Muscle layer of duodenum (tissue), 2 donors: ENCODE measurements at regions not wholly inside any gene's neighbourhood (a gene's known extent, or its start where the extent isn't known, plus 50 kb on each side); places are given as distances from the start of the nearest gene placed in this dataset.

Source experiments
- H3K27ac ChIP-seq: one replicate; pipeline ENCODE4 v1.7.0; 2013; ENCODE audit warnings: mild to moderate bottlenecking, low read length
- H3K27me3 ChIP-seq: one replicate; pipeline ENCODE4 v1.7.0; 2013; ENCODE audit warnings: low read depth, mild to moderate bottlenecking, control low read depth, low read length
- H3K36me3 ChIP-seq, 2 donors: one replicate each; pipeline ENCODE4 v1.7.0; 2013; ENCODE audit warnings: low read length in 2 of 2, control low read depth in 1 of 2, mild to moderate bottlenecking in 1 of 2; ENCODE audit not compliant: insufficient read depth in 2 of 2, control insufficient read depth in 1 of 2
- H3K4me1 ChIP-seq, 2 donors: one replicate each; pipeline ENCODE4 v1.7.0; 2013; ENCODE audit warnings: low read length in 2 of 2, mild to moderate bottlenecking in 2 of 2, control low read depth in 1 of 2, moderate library complexity in 1 of 2; ENCODE audit not compliant: insufficient read depth in 2 of 2, control insufficient read depth in 1 of 2
- H3K4me3 ChIP-seq, 2 donors: one replicate each; pipeline ENCODE4 v1.7.0; 2013; ENCODE audit warnings: low read length in 2 of 2, low read depth in 1 of 2, mild to moderate bottlenecking in 1 of 2
- H3K9me3 ChIP-seq, 2 donors: one replicate each; pipeline ENCODE4 v1.7.0; 2013; ENCODE audit warnings: low read length in 2 of 2, control low read depth in 1 of 2, mild to moderate bottlenecking in 1 of 2; ENCODE audit not compliant: control insufficient read depth in 1 of 2
- donor health status: healthy.

DNA sequence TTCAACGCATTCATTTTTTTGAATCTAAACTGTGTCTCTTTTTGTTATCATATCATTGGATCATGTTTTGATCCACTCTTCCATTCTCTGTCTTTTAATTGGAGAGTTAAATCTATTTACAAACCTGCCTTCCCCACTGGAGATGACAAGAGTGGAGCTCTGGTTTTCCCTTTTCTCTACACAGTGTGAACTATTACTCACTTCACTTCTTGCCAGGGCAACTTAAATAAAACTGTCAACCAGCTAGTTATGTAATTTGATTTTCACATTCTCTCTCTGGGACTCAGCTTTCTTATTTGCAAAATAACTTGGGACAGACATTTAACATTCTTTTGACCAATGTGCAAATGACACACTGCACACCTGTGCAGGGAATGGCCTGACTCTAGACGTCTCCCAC lies 230.8 kb upstream of the CST7 start:
- no peak overlapping the region for H3K27ac ChIP-seq
- no peaks in the 10 kb centered on the region for H3K4me1 ChIP-seq
- H3K4me3 ChIP-seq, result no peak overlapping the region
- no peaks in the 10 kb centered on the region for H3K27me3 ChIP-seq
- no peaks in the 10 kb centered on the region for H3K36me3 ChIP-seq
- peaks cover 0 to 3% of the 10 kb centered on the region in 2 donors for H3K9me3 ChIP-seq

DNA sequence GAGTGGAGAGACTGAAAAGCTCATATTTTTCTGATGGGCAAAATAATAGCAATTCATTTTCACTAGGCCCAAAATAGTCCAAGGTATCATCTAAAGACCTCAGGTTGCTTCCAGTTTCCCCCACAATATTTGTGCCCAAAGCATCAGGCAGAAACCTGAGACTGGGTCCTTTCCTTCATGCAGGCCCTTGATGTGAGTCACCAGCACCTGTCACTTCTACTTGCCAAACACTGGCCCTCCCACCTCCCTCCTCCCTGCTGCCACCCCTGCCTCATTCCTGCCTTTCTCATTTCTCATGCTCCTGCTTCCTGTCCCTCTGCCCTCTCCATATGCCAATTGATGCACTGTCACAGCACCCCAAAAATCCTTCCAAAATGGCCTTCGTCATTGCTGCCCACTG lies 230.4 kb upstream of the CST7 start:
- Histone ChIP-seq H3K27ac (no peak overlapping the region), H3K36me3 (no peaks in the 10 kb centered on the region), H3K27me3 (no peaks in the 10 kb centered on the region), H3K4me3 (no peak overlapping the region), H3K9me3 (peaks cover 0 to 3% of the 10 kb centered on the region in 2 donors), H3K4me1 (no peaks in the 10 kb centered on the region)

DNA sequence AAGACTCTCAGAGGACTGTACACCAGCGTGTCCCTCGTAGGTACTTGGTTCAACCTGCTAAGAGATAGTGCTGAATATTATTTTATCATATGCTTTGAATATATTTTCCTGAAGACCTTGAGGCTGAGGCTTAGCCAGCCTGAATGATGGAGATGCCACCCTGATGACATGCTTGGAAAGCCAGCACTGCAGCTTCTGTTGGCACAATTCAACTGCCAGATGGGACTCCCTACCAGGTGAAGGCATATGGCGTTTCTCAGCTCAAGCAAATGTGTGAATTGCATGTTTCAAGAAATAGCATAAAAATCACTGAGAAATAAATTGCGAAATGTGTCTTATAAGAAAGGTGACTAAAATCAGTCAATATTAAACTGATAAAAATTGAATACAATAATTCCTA lies 228.1 kb upstream of the CST7 start:
- no peak overlapping the region for H3K4me3 ChIP-seq
- H3K27ac ChIP-seq, result no peak overlapping the region
- H3K36me3 ChIP-seq, result no peaks in the 10 kb centered on the region
- H3K4me1 ChIP-seq, result no peaks in the 10 kb centered on the region
- no peaks in the 10 kb centered on the region for H3K9me3 ChIP-seq
- no peaks in the 10 kb centered on the region for H3K27me3 ChIP-seq

- H3K9me3 ChIP-seq, result no peaks in the 10 kb centered on the region
- H3K27me3 ChIP-seq, result no peaks in the 10 kb centered on the region
- no peak overlapping the region for H3K4me3 ChIP-seq
- H3K27ac ChIP-seq, result no peak overlapping the region
- no peaks in the 10 kb centered on the region for H3K36me3 ChIP-seq
- H3K4me1 ChIP-seq, result no peaks in the 10 kb centered on the region
Measured at GRCh38 chr20:24721891-24722568, 227.0 kb upstream of the CST7 start.

DNA sequence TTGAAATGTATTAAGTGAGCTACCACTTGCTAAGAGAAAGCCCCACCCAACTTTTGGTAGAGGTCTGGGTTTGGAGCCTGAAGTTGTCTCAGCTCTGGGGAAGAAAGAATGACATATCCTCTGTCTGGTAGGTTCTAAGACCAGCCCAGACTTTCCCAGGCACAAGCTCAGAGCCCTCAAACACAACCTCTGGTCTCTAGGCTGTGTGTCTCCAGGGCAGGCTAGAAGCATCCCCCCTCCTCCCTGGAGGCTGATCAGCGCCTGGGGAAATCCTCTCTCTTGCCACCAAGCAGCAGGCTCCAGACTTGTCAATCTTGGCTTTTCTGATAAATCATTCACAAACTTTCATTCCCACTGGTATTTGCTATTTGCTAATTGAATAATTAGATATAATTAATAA lies 226.5 kb upstream of the CST7 start:
- Histone ChIP-seq H3K4me3 (no peak overlapping the region), H3K36me3 (no peaks in the 10 kb centered on the region), H3K27me3 (no peaks in the 10 kb centered on the region), H3K4me1 (no peaks in the 10 kb centered on the region), H3K27ac (no peak overlapping the region), H3K9me3 (no peaks in the 10 kb centered on the region)

DNA sequence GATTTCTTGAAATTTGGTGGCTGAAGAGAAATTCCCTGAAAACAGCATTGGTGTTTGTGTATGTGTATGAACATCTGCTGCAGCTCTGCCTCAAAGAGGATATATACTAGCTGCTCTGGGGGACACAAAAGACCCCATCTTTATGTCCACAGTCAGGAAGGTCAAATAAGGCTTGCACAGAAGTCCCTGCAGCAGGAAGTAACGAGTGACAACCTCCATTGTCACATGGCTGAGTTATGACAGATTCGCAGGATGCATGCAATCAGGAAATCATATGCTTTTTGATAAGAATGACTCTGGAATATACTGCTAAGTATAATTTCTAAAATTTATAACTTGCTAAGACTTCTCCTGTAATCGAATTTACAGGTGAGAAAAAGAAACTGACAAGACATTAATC lies 225.9 kb upstream of the CST7 start:
- no peaks in the 10 kb centered on the region for H3K4me1 ChIP-seq
- no peak overlapping the region for H3K27ac ChIP-seq
- H3K27me3 ChIP-seq, result no peaks in the 10 kb centered on the region
- H3K36me3 ChIP-seq, result no peaks in the 10 kb centered on the region
- no peak overlapping the region for H3K4me3 ChIP-seq
- H3K9me3 ChIP-seq, result no peaks in the 10 kb centered on the region

- Histone ChIP-seq H3K36me3 (no peaks in the 10 kb centered on the region), H3K27me3 (no peaks in the 10 kb centered on the region), H3K27ac (no peak overlapping the region), H3K4me1 (no peaks in the 10 kb centered on the region), H3K4me3 (no peak overlapping the region), H3K9me3 (no peaks in the 10 kb centered on the region)
Measured at GRCh38 chr20:24723647-24724352, 225.3 kb upstream of the CST7 start.

DNA sequence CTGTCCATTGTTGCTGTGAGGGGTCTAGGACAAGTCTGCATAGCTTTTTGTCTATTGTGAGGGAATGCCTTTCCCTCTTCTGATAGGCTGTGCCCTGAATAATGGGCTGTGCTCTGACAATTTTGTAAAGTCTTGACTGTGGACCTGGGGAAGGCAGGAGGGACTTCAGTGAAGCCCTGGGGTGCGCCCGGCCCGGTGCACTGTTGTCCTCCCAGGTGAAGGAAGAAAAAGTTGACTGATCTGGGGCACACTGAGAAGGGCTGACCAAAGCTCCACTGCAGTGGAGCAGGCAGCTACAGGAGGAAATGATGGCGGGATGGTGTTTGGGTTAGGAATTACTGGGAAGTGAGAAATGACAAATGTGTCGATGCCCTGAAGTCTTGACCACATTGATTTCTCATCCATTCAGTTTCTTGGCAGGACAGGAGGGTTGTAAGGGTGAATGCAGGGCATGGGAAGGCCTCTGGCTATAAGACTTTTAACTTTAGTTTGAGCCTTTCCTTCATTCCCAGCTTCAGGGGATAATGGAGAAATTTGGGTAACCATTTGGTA lies 224.0 kb upstream of the CST7 start:
- Histone ChIP-seq H3K27me3 (no peaks in the 10 kb centered on the region), H3K4me3 (no peak overlapping the region), H3K36me3 (no peaks in the 10 kb centered on the region), H3K9me3 (no peaks in the 10 kb centered on the region), H3K27ac (no peak overlapping the region), H3K4me1 (no peaks in the 10 kb centered on the region)

DNA sequence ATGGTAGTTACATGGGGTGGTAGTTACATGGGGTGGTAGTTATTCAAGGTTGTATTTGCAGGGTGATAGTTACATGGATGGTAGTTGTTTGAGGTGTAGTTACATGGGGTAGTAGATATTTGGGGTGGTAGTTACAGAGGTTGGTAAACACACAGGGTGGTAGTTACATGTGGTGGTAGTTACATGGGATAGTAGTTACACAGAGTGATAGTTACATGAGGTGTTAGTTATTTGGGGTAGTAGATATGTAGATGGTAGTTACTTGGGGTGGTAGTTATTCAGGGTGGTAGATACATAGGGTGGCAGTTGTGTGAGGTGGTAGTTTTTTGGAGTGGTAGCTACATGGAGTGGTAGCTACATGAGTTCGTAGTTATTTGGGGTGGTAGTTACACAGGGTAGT lies 221.3 kb upstream of the CST7 start:
- no peak overlapping the region for H3K27ac ChIP-seq
- no peaks in the 10 kb centered on the region for H3K9me3 ChIP-seq
- no peaks in the 10 kb centered on the region for H3K4me1 ChIP-seq
- H3K36me3 ChIP-seq, result no peaks in the 10 kb centered on the region
- H3K4me3 ChIP-seq, result no peak overlapping the region
- no peaks in the 10 kb centered on the region for H3K27me3 ChIP-seq

DNA sequence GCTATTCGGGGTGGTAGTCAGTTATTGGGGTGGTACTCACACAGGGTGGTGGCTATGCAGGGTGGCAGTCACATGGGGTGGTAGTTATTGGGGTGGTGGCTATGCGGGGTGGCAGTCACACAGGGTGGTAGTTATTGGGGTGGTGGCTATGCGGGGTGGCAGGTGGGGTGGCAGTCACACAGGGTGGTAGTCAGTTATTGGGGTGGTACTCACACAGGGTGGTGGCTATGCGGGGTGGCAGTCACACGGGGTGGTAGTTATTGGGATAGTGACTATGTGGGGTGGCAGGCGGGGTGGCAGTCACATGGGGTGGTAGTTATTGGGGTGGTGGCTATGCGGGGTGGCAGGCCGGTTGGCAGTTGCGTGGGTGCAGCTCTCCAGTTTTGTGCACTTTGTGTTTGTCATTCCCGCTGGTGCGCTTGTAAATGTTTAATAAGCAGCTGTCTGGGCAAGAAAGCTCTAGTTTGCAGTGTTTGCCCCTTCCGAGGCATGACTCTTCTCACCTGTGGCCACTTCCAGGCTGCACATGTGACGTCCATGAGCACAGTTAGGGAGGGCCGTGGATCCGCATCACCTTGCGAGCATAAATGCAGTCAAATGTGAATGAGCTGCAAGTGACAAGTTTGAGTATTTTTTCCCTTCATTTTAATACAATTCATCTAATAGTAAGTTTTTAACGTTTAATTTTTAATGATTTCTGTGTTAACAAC lies 219.0 kb upstream of the CST7 start:
- no peaks in the 10 kb centered on the region for H3K27me3 ChIP-seq
- no peak overlapping the region for H3K27ac ChIP-seq
- H3K4me1 ChIP-seq, result no peaks in the 10 kb centered on the region
- H3K36me3 ChIP-seq, result no peaks in the 10 kb centered on the region
- no peak overlapping the region for H3K4me3 ChIP-seq
- no peaks in the 10 kb centered on the region for H3K9me3 ChIP-seq

DNA sequence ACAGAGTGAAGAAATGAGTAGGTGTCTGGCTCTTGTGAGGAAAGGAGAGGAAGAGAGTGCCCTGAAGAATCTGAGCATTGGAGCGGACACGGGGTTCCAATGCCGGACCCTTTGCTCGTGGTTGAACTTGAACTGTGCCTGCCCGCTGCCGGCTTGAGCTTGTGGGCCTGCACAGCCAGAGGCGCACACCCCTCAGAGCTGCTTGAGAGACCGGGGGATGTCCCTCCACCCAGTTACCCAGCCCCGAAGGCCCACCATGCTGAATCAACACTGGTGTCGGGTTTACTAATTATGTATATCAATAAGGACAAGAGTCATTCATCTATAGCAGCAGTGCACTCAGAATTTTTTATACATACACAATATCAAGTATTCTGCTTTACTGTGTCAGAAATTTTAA lies 218.3 kb upstream of the CST7 start:
- Histone ChIP-seq H3K27ac (no peak overlapping the region), H3K4me3 (no peak overlapping the region), H3K36me3 (no peaks in the 10 kb centered on the region), H3K27me3 (no peaks in the 10 kb centered on the region), H3K9me3 (no peaks in the 10 kb centered on the region), H3K4me1 (peaks cover 0 to 5% of the 10 kb centered on the region in 2 donors)
